ENCODE measurements at regions not wholly inside any gene's neighbourhood (a gene's known extent, or its start where the extent isn't known, plus 50 kb on each side); places are given as distances from the start of the nearest gene placed in this dataset.

- Histone ChIP-seq H3K27me3 (peaks cover 51 to 96% (median 78%) of the 10 kb centered on the region in 11 experiments), H3K4me2 (no peak overlapping the region), H3K4me1 (no peaks in the 10 kb centered on the region), H3K36me3 (no peaks in the 10 kb centered on the region), H4K20me1 (no peaks in the 10 kb centered on the region), H3K4me3 (no peak overlapping the region), H3K9me3 (replicated peaks in 1 of 11) (peaks cover 0 to 6% (median 0%) of the 10 kb centered on the region in 11 experiments; a peak in 3 of 22 replicates), H3K9ac (no peak overlapping the region), H3K27ac (no peak overlapping the region)
- TF ChIP-seq Cebpa-rat (IDR thresholded peaks at IDR 0.05), result no peak
These were observed 1078.6 kb downstream of the FAM133A start for GRCh38 chrX:94752434-94753169.

GRCh38 chrX:94758130-94758529 is 1084.1 kb downstream of the FAM133A start:
- TF ChIP-seq Cebpa-rat (IDR thresholded peaks at IDR 0.05), result no peak
- no peaks in the 10 kb centered on the region for H3K36me3 ChIP-seq
- H3K27me3 ChIP-seq, result peaks cover 65 to 97% (median 86%) of the 10 kb centered on the region in 11 experiments
- no peak overlapping the region for H3K4me2 ChIP-seq
- no peaks in the 10 kb centered on the region; a peak in 1 of 22 replicates for H3K9me3 ChIP-seq (replicated peaks in 1 of 11)
- no peak overlapping the region for H3K4me3 ChIP-seq
- H3K4me1 ChIP-seq, result no peaks in the 10 kb centered on the region
- H3K9ac ChIP-seq, result no peak overlapping the region
- no peak overlapping the region for H3K27ac ChIP-seq
- no peaks in the 10 kb centered on the region; a peak in 1 of 22 replicates for H4K20me1 ChIP-seq

GRCh38 chrX:94775640-94776039 is 1101.6 kb downstream of the FAM133A start:
- Histone ChIP-seq H4K20me1 (peaks cover 0 to 3% (median 0%) of the 10 kb centered on the region in 11 experiments; a peak in 1 of 22 replicates), H3K9ac (no peak overlapping the region), H3K36me3 (no peaks in the 10 kb centered on the region), H3K4me2 (no peak overlapping the region), H3K27ac (no peak overlapping the region), H3K4me3 (no peak overlapping the region), H3K4me1 (no peaks in the 10 kb centered on the region), H3K27me3 (peaks cover 41 to 93% (median 83%) of the 10 kb centered on the region in 11 experiments), H3K9me3 (replicated peaks in 1 of 11) (peaks cover 0 to 6% (median 0%) of the 10 kb centered on the region in 11 experiments; a peak in 4 of 22 replicates)
- no peak for TF ChIP-seq Cebpa-rat (IDR thresholded peaks at IDR 0.05)

GRCh38 chrX:94813541-94813940 is 1139.5 kb downstream of the FAM133A start:
- Histone ChIP-seq H3K36me3 (no peaks in the 10 kb centered on the region), H3K9ac (no peak overlapping the region), H3K27me3 (peaks cover 41 to 85% (median 74%) of the 10 kb centered on the region in 11 experiments), H4K20me1 (peaks cover 0 to 3% (median 0%) of the 10 kb centered on the region in 11 experiments; a peak in 1 of 22 replicates), H3K4me1 (no peaks in the 10 kb centered on the region), H3K4me3 (no peak overlapping the region), H3K4me2 (no peak overlapping the region), H3K9me3 (replicated peaks in 1 of 11) (peaks cover 20 to 43% (median 35%) of the 10 kb centered on the region in 11 experiments), H3K27ac (no peak overlapping the region)
- TF ChIP-seq Cebpa-rat (IDR thresholded peaks at IDR 0.05), result no peak

- H3K9ac ChIP-seq, result no peak overlapping the region
- H4K20me1 ChIP-seq, result peaks cover 0 to 3% (median 0%) of the 10 kb centered on the region in 11 experiments; a peak in 1 of 22 replicates
- no peaks in the 10 kb centered on the region for H3K4me1 ChIP-seq
- H3K36me3 ChIP-seq, result no peaks in the 10 kb centered on the region
- TF ChIP-seq Cebpa-rat (IDR thresholded peaks at IDR 0.05), result no peak
- peaks cover 20 to 37% (median 34%) of the 10 kb centered on the region in 11 experiments for H3K9me3 ChIP-seq (replicated peaks in 1 of 11)
- peaks cover 42 to 81% (median 68%) of the 10 kb centered on the region in 11 experiments for H3K27me3 ChIP-seq
- H3K27ac ChIP-seq, result no peak overlapping the region
- no peak overlapping the region for H3K4me2 ChIP-seq
- no peak overlapping the region for H3K4me3 ChIP-seq
These were observed 1140.2 kb downstream of the FAM133A start for GRCh38 chrX:94814216-94814615.

- Histone ChIP-seq H3K27me3 (peaks cover 11 to 49% (median 30%) of the 10 kb centered on the region in 11 experiments; a peak in 19 of 22 replicates), H3K27ac (no peak overlapping the region), H3K4me2 (no peak overlapping the region), H3K36me3 (no peaks in the 10 kb centered on the region), H3K9ac (no peak overlapping the region), H4K20me1 (no peaks in the 10 kb centered on the region), H3K4me1 (no peaks in the 10 kb centered on the region), H3K4me3 (no peak overlapping the region), H3K9me3 (replicated peaks in 1 of 11) (no peaks in the 10 kb centered on the region)
- TF ChIP-seq Cebpa-rat (IDR thresholded peaks at IDR 0.05), result no peak
These were observed 1156.7 kb downstream of the FAM133A start for GRCh38 chrX:94830717-94831116.

GRCh38 chrX:94831364-94831763 is 1157.4 kb downstream of the FAM133A start:
- no peak for TF ChIP-seq Cebpa-rat (IDR thresholded peaks at IDR 0.05)

GRCh38 chrX:94834226-94834625 is 1160.2 kb downstream of the FAM133A start:
- no peaks in the 10 kb centered on the region for H3K4me1 ChIP-seq
- H3K27ac ChIP-seq, result no peak overlapping the region
- peaks cover 14 to 64% (median 35%) of the 10 kb centered on the region in 11 experiments; a peak in 21 of 22 replicates for H3K27me3 ChIP-seq
- no peaks in the 10 kb centered on the region for H4K20me1 ChIP-seq
- no peaks in the 10 kb centered on the region for H3K36me3 ChIP-seq
- H3K9ac ChIP-seq, result no peak overlapping the region
- no peak for TF ChIP-seq Cebpa-rat (IDR thresholded peaks at IDR 0.05)
- no peaks in the 10 kb centered on the region for H3K9me3 ChIP-seq (replicated peaks in 1 of 11)
- no peak overlapping the region for H3K4me3 ChIP-seq
- H3K4me2 ChIP-seq, result no peak overlapping the region

More at GRCh38 chrX:94831364-94831763, 1157.4 kb downstream of the FAM133A start:
- Histone ChIP-seq H3K27me3 (peaks cover 11 to 56% (median 34%) of the 10 kb centered on the region in 11 experiments; a peak in 19 of 22 replicates), H3K4me3 (no peak overlapping the region), H4K20me1 (no peaks in the 10 kb centered on the region), H3K4me2 (no peak overlapping the region), H3K9me3 (replicated peaks in 1 of 11) (no peaks in the 10 kb centered on the region), H3K9ac (no peak overlapping the region), H3K4me1 (no peaks in the 10 kb centered on the region), H3K27ac (no peak overlapping the region), H3K36me3 (no peaks in the 10 kb centered on the region)

GRCh38 chrX:94850811-94851210 is 1176.8 kb downstream of the FAM133A start:
- Histone ChIP-seq H3K27me3 (peaks cover 22 to 76% (median 54%) of the 10 kb centered on the region in 11 experiments; a peak in 21 of 22 replicates), H4K20me1 (no peaks in the 10 kb centered on the region), H3K4me3 (no peak overlapping the region), H3K9me3 (replicated peaks in 1 of 11) (no peaks in the 10 kb centered on the region), H3K4me1 (peaks cover 0 to 11% (median 0%) of the 10 kb centered on the region in 10 experiments; a peak in 5 of 20 replicates), H3K4me2 (no peak overlapping the region), H3K27ac (no peak overlapping the region), H3K9ac (no peak overlapping the region), H3K36me3 (no peaks in the 10 kb centered on the region)
- TF ChIP-seq Cebpa-rat (IDR thresholded peaks at IDR 0.05), result no peak

All from BLaER1 treated with 17β-estradiol and CSF1 and Interleukin-3, amounts not matched to agents 10 nM and 100 nM (cell line).